ENCODE measurements at regions not wholly inside any gene's neighbourhood (a gene's known extent, or its start where the extent isn't known, plus 50 kb on each side); places are given as distances from the start of the nearest gene placed in this dataset.

DNA sequence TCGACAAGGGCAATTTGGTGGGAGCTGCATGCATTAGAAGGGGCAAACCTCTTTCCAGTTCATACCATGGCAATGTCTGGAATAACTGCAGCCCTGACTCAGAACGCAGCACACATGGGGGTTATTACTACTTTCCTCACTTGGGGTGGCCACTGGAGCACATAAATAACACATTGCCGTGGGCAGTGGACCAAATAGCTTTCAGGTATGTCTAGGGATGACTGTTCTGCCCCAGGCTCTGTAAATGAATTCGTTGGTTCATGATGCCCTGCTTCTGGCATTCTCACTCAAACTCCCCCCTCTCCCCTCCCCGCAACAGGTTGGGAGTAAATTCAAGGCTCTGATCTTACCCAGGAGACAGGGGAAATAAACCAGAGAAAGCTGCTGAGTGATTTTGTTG lies 238.0 kb upstream of the PLET1 start:
- no TSS peak for BruUV-seq (replicated peaks)
- Histone ChIP-seq H3K4me1 (ENCODE audit: control insufficient read depth, insufficient read depth, low read length) (no peaks in the 10 kb centered on the region), H3K9me3 (ENCODE audit: control insufficient read depth, insufficient read depth, low read depth, low read length) (no peaks in the 10 kb centered on the region), H3K4me3 (ENCODE audit: low read depth in 2 of 2, low read length in 2 of 2) (no peak overlapping the region), H3K27ac (ENCODE audit: low read length) (no peak overlapping the region), H3K27me3 (ENCODE audit: control insufficient read depth, insufficient read depth, low read length) (no peaks in the 10 kb centered on the region), H3K36me3 (ENCODE audit: control insufficient read depth, insufficient read depth, low read length) (no peaks in the 10 kb centered on the region)
- ChIA-PET POLR2A (no interaction called here), CTCF (no interaction called here)
- intact Hi-C loops (cut with micrococcal nuclease; ENCODE audit: unreplicated experiment), result no loop called here
- in situ Hi-C loops (cut with HindIII; ENCODE audit: low pct_unique_long_range_greater_than_20kb, low sequenced_read_pairs), result no loop called here
- no peak for DNase-seq (ENCODE audit: low read depth, low spot score)
- TF ChIP-seq POLR2AphosphoS5 (IDR thresholded peaks at IDR 0.05; ENCODE audit: low read depth, low read length) (no peak), SIN3A (IDR thresholded peaks at IDR 0.05; ENCODE audit: borderline replicate concordance, insufficient read depth, low read depth, low read length) (no peak), TCF7L2 (IDR thresholded peaks at IDR 0.05; ENCODE audit: low read depth, low read length) (no peak)
- TF ChIP-seq, protein P1, sequence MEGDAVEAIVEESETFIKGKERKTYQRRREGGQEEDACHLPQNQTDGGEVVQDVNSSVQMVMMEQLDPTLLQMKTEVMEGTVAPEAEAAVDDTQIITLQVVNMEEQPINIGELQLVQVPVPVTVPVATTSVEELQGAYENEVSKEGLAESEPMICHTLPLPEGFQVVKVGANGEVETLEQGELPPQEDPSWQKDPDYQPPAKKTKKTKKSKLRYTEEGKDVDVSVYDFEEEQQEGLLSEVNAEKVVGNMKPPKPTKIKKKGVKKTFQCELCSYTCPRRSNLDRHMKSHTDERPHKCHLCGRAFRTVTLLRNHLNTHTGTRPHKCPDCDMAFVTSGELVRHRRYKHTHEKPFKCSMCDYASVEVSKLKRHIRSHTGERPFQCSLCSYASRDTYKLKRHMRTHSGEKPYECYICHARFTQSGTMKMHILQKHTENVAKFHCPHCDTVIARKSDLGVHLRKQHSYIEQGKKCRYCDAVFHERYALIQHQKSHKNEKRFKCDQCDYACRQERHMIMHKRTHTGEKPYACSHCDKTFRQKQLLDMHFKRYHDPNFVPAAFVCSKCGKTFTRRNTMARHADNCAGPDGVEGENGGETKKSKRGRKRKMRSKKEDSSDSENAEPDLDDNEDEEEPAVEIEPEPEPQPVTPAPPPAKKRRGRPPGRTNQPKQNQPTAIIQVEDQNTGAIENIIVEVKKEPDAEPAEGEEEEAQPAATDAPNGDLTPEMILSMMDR (IDR thresholded peaks at IDR 0.05), result no peak
- TF ChIP-seq, protein P2, sequence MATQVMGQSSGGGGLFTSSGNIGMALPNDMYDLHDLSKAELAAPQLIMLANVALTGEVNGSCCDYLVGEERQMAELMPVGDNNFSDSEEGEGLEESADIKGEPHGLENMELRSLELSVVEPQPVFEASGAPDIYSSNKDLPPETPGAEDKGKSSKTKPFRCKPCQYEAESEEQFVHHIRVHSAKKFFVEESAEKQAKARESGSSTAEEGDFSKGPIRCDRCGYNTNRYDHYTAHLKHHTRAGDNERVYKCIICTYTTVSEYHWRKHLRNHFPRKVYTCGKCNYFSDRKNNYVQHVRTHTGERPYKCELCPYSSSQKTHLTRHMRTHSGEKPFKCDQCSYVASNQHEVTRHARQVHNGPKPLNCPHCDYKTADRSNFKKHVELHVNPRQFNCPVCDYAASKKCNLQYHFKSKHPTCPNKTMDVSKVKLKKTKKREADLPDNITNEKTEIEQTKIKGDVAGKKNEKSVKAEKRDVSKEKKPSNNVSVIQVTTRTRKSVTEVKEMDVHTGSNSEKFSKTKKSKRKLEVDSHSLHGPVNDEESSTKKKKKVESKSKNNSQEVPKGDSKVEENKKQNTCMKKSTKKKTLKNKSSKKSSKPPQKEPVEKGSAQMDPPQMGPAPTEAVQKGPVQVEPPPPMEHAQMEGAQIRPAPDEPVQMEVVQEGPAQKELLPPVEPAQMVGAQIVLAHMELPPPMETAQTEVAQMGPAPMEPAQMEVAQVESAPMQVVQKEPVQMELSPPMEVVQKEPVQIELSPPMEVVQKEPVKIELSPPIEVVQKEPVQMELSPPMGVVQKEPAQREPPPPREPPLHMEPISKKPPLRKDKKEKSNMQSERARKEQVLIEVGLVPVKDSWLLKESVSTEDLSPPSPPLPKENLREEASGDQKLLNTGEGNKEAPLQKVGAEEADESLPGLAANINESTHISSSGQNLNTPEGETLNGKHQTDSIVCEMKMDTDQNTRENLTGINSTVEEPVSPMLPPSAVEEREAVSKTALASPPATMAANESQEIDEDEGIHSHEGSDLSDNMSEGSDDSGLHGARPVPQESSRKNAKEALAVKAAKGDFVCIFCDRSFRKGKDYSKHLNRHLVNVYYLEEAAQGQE (IDR thresholded peaks at IDR 0.05; ENCODE audit: insufficient read depth in 1 of 2, low read depth in 2 of 2, low read length in 1 of 2), result no peak
- ATAC-seq, result no peak

DNA sequence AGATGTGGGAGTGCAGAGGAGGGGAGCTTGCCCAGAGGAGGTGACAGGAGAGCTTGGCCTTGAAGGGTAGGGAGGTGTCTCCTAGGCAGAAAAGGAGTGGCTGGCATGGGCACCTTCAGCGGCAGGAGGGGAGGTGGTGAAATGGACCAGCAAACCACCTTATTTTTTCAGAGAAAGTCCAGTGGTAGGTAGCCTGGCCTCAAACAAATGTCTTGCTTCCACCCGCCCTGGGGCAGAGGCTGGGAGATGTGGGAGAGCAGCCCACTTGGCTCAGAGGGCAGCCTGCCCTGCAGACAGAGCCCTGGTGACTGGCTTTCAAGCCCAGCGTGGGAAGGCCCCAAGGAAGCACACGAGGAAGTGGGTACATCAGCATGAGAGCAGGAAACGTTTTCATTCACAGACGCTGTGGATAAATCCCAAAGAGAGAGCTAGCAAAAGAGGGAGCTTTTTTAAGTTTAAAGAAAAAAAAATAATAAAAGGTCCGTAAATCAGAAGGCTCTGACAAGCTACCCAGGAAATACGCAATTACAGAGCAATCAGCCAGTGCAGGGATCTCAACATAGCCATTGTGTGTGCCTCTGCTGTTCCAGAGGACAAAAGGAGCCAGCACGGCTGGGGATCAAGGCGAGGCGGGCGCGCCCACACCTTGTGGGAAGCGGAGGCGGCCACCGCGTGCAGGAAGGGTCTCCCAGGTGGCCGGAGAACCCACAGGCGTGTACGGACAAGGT lies 238.7 kb upstream of the PLET1 start:
- Histone ChIP-seq H3K27me3 (ENCODE audit: control insufficient read depth, insufficient read depth, low read length) (no peaks in the 10 kb centered on the region), H3K9me3 (ENCODE audit: control insufficient read depth, insufficient read depth, low read depth, low read length) (no peaks in the 10 kb centered on the region), H3K4me3 (ENCODE audit: low read depth in 2 of 2, low read length in 2 of 2) (no peak overlapping the region), H3K4me1 (ENCODE audit: control insufficient read depth, insufficient read depth, low read length) (no peaks in the 10 kb centered on the region), H3K36me3 (ENCODE audit: control insufficient read depth, insufficient read depth, low read length) (no peaks in the 10 kb centered on the region), H3K27ac (ENCODE audit: low read length) (no peak overlapping the region)
- POLR2A ChIA-PET, result no interaction called here
- intact Hi-C loops (cut with micrococcal nuclease; ENCODE audit: unreplicated experiment), result no loop called here
- no TSS peak for BruUV-seq (replicated peaks)
- in situ Hi-C loops (cut with HindIII; ENCODE audit: low pct_unique_long_range_greater_than_20kb, low sequenced_read_pairs), result no loop called here
- CTCF ChIA-PET, result no interaction called here
- DNase-seq (ENCODE audit: low read depth, low spot score) (no peak), ATAC-seq (no peak; the same call in 1 of the 2 replicates)
- TF ChIP-seq, protein P1 (IDR thresholded peaks at IDR 0.05), result no peak
- TF ChIP-seq TCF7L2 (IDR thresholded peaks at IDR 0.05; ENCODE audit: low read depth, low read length) (no peak), POLR2AphosphoS5 (IDR thresholded peaks at IDR 0.05; ENCODE audit: low read depth, low read length) (no peak), SIN3A (IDR thresholded peaks at IDR 0.05; ENCODE audit: borderline replicate concordance, insufficient read depth, low read depth, low read length) (no peak)
- TF ChIP-seq, protein P2 (IDR thresholded peaks at IDR 0.05; ENCODE audit: insufficient read depth in 1 of 2, low read depth in 2 of 2, low read length in 1 of 2), result no peak
